HCT116 (cell line): ENCODE measurements at regions not wholly inside any gene's neighbourhood (a gene's known extent, or its start where the extent isn't known, plus 50 kb on each side); places are given as distances from the start of the nearest gene placed in this dataset.

Experiments used
- CTCF ChIP-seq, 3 experiments: fragments of 200-600 bp in 1 of 3; sonication (generic) in 1 of 3; IDR thresholded peaks in 2 of 3; conservative IDR thresholded peaks in 1 of 3; 2 replicates each; pipeline ENCODE4 v1.5.1; 2012 to 2017; ENCODE audit warnings: low read depth in 2 of 3, low read length in 2 of 3, antibody characterized with exemption in 1 of 3, borderline replicate concordance in 1 of 3, control low read depth in 1 of 3, mild to moderate bottlenecking in 1 of 3, mixed read lengths in 1 of 3, mixed run types in 1 of 3, moderate library complexity in 1 of 3; ENCODE audit not compliant: insufficient read depth in 1 of 3
- EGR1 ChIP-seq: IDR thresholded peaks from 2 replicates; pipeline ENCODE4 v1.6.1; 2012; ENCODE audit warnings: low read depth
- ELF1 ChIP-seq: IDR thresholded peaks from 2 replicates; pipeline ENCODE4 v1.6.1; 2012; ENCODE audit warnings: low read depth, borderline replicate concordance
- EZH2 ChIP-seq: fragments of 200-600 bp; sonication (generic); IDR thresholded peaks from 2 replicates; pipeline ENCODE4 v1.6.1; 2017; ENCODE audit warnings: antibody characterized with exemption, mixed run types
- EZH2phosphoT487 ChIP-seq: fragments of 200-600 bp; IDR thresholded peaks from 2 replicates; pipeline ENCODE4 v1.6.1; 2018; ENCODE audit warnings: antibody characterized with exemption, borderline replicate concordance
- MAX ChIP-seq: IDR thresholded peaks from 2 replicates; pipeline ENCODE4 v1.6.1; 2012
- POLR2A ChIP-seq: IDR thresholded peaks from 2 replicates; pipeline ENCODE4 v1.7.0; 2011; ENCODE audit warnings: borderline replicate concordance; ENCODE audit not compliant: insufficient read depth, insufficient read length; ENCODE audit errors: extremely low read depth
- POLR2AphosphoS5 ChIP-seq: IDR thresholded peaks from 2 replicates; pipeline ENCODE4 v1.6.1; 2011; ENCODE audit warnings: mild to moderate bottlenecking, low read depth, low read length, moderate library complexity
- RAD21 ChIP-seq: IDR thresholded peaks from 2 replicates; pipeline ENCODE4 v1.6.1; 2012; ENCODE audit warnings: low read depth, mild to moderate bottlenecking
- SP1 ChIP-seq: IDR thresholded peaks from 2 replicates; pipeline ENCODE4 v1.6.1; 2012; ENCODE audit warnings: low read depth
- SRF ChIP-seq: IDR thresholded peaks from 2 replicates; pipeline ENCODE4 v1.6.1; 2012; ENCODE audit warnings: low read depth
- YY1 ChIP-seq: IDR thresholded peaks from 2 replicates; pipeline ENCODE4 v1.6.1; 2011; ENCODE audit warnings: low read length, low read depth, moderate library complexity, mild to moderate bottlenecking; ENCODE audit not compliant: insufficient replicate concordance; ENCODE audit errors: extremely low read depth
- TF ChIP-seq, protein P1 (sequence below): IDR thresholded peaks from 2 replicates; pipeline ENCODE4 v1.6.1; 2012

GRCh38 chr17:11094331-11094730, 146.7 kb upstream of the SHISA6 start:
- TF ChIP-seq YY1: no peak
- no peak for TF ChIP-seq CTCF (IDR thresholded peaks at IDR 0.05 in 2 of 3, conservative IDR thresholded peaks at IDR 0.05 in 1 of 3; ENCODE audit: borderline replicate concordance in 1 of 3, insufficient read depth in 1 of 3, low read depth in 2 of 3, low read length in 2 of 3)
- TF ChIP-seq EGR1: no peak
- TF ChIP-seq MAX: no peak
- TF ChIP-seq, protein P1, sequence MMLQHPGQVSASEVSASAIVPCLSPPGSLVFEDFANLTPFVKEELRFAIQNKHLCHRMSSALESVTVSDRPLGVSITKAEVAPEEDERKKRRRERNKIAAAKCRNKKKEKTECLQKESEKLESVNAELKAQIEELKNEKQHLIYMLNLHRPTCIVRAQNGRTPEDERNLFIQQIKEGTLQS: no peak
- TF ChIP-seq EZH2: no peak
- TF ChIP-seq RAD21: no peak
- TF ChIP-seq POLR2A: no peak
- no peak for TF ChIP-seq SP1
- TF ChIP-seq POLR2AphosphoS5: no peak
- no peak for TF ChIP-seq EZH2phosphoT487
- TF ChIP-seq ELF1: no peak
- TF ChIP-seq SRF: no peak
